ENCODE measurements at regions not wholly inside any gene's neighbourhood (a gene's known extent, or its start where the extent isn't known, plus 50 kb on each side); places are given as distances from the start of the nearest gene placed in this dataset.

- no peaks in the 10 kb centered on the region; the same call in 1 of the 2 replicates for H3K27me3 ChIP-seq (ENCODE audit: control insufficient read depth, low read length)
- no peaks in the 10 kb centered on the region for H3K9me2 ChIP-seq (replicated peaks; ENCODE audit: control insufficient read depth, low read length)
- H3K4me1 ChIP-seq (ENCODE audit: control insufficient read depth, low read length), result peaks cover 9% of the 10 kb centered on the region
- no peak overlapping the region for H3K4me2 ChIP-seq (ENCODE audit: low read length)
- no peak overlapping the region for H3K27ac ChIP-seq (ENCODE audit: low read depth, low read length)
- no peaks in the 10 kb centered on the region for H4K20me1 ChIP-seq (ENCODE audit: control insufficient read depth, insufficient read depth, low read depth, low read length)
- H3F3A ChIP-seq (ENCODE audit: control insufficient read depth, insufficient read depth), result peaks cover 4% of the 10 kb centered on the region; the same call in 1 of the 2 replicates
- H3K9me3 ChIP-seq (ENCODE audit: control insufficient read depth, insufficient read depth, low read length), result no peaks in the 10 kb centered on the region
- no peak for TF ChIP-seq EZH2phosphoT487 (IDR thresholded peaks at IDR 0.05; ENCODE audit: borderline replicate concordance, low read length)
- TF ChIP-seq CTCF (IDR thresholded peaks at IDR 0.05; ENCODE audit: low read depth, low read length, poor library complexity, severe bottlenecking), result peak; percentile 92
- H3K79me2 ChIP-seq (ENCODE audit: control insufficient read depth, low read length), result no peaks in the 10 kb centered on the region
- no peaks in the 10 kb centered on the region for H3K36me3 ChIP-seq (ENCODE audit: control insufficient read depth, low read length)
- no peak overlapping the region for H3K4me3 ChIP-seq (ENCODE audit: low read length)
These were observed 57.5 kb upstream of the AGPS start for GRCh38 chr2:177334940-177335543.

GRCh38 chr2:177335917-177336450, 56.6 kb upstream of the AGPS start:
- Histone ChIP-seq H3F3A (ENCODE audit: control insufficient read depth, insufficient read depth) (peaks cover 4% of the 10 kb centered on the region; the same call in 1 of the 2 replicates), H3K4me2 (ENCODE audit: low read length) (no peak overlapping the region), H4K20me1 (ENCODE audit: control insufficient read depth, insufficient read depth, low read depth, low read length) (no peaks in the 10 kb centered on the region), H3K27ac (ENCODE audit: low read depth, low read length) (no peak overlapping the region), H3K9me3 (ENCODE audit: control insufficient read depth, insufficient read depth, low read length) (no peaks in the 10 kb centered on the region), H3K27me3 (ENCODE audit: control insufficient read depth, low read length) (no peaks in the 10 kb centered on the region; the same call in 1 of the 2 replicates), H3K4me3 (ENCODE audit: low read length) (no peak overlapping the region), H3K4me1 (ENCODE audit: control insufficient read depth, low read length) (peaks cover 9% of the 10 kb centered on the region), H3K36me3 (ENCODE audit: control insufficient read depth, low read length) (no peaks in the 10 kb centered on the region), H3K9me2 (replicated peaks; ENCODE audit: control insufficient read depth, low read length) (no peaks in the 10 kb centered on the region), H3K79me2 (ENCODE audit: control insufficient read depth, low read length) (no peaks in the 10 kb centered on the region)
- TF ChIP-seq EZH2phosphoT487 (IDR thresholded peaks at IDR 0.05; ENCODE audit: borderline replicate concordance, low read length) (no peak), CTCF (IDR thresholded peaks at IDR 0.05; ENCODE audit: low read depth, low read length, poor library complexity, severe bottlenecking) (no peak)

DNA sequence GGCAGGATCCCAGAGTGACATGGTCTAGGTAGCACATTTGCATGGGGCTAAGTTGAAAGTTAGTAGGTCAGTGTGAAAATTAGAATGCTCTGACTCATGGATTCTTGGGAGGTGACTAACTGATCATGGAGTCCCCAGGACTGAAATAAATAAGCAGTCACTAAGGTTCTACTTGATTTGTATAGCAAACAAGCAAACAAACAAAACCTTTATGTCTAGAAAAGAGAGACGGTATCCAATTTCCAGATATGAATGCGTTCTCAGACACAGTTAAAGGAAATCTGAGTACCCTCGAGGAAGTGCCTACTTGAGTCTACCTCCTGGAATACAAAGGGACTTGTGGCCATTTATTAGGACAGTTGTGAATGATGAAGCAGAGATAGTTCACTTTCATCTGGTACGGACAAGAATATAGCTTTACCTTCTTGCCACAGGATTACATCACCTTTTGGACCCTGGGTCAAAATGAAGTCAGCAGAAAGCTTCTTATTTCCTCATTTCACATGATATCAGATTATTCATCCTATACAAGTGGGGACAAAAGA, 54.3 kb upstream of the AGPS start:
- H3K27ac ChIP-seq (ENCODE audit: low read depth, low read length), result no peak overlapping the region
- no peaks in the 10 kb centered on the region for H3K9me2 ChIP-seq (replicated peaks; ENCODE audit: control insufficient read depth, low read length)
- H3F3A ChIP-seq (ENCODE audit: control insufficient read depth, insufficient read depth), result peaks cover 4% of the 10 kb centered on the region; the same call in 1 of the 2 replicates
- no peaks in the 10 kb centered on the region for H3K79me2 ChIP-seq (ENCODE audit: control insufficient read depth, low read length)
- H3K4me2 ChIP-seq (ENCODE audit: low read length), result no peak overlapping the region
- H3K4me1 ChIP-seq (ENCODE audit: control insufficient read depth, low read length), result no peaks in the 10 kb centered on the region
- no peak for TF ChIP-seq EZH2phosphoT487 (IDR thresholded peaks at IDR 0.05; ENCODE audit: borderline replicate concordance, low read length)
- TF ChIP-seq CTCF (IDR thresholded peaks at IDR 0.05; ENCODE audit: low read depth, low read length, poor library complexity, severe bottlenecking), result no peak
- no peak overlapping the region for H3K4me3 ChIP-seq (ENCODE audit: low read length)
- no peaks in the 10 kb centered on the region for H3K36me3 ChIP-seq (ENCODE audit: control insufficient read depth, low read length)
- no peaks in the 10 kb centered on the region; the same call in 1 of the 2 replicates for H3K27me3 ChIP-seq (ENCODE audit: control insufficient read depth, low read length)
- H4K20me1 ChIP-seq (ENCODE audit: control insufficient read depth, insufficient read depth, low read depth, low read length), result no peaks in the 10 kb centered on the region
- H3K9me3 ChIP-seq (ENCODE audit: control insufficient read depth, insufficient read depth, low read length), result no peaks in the 10 kb centered on the region
